ENCODE measurements at regions not wholly inside any gene's neighbourhood (a gene's known extent, or its start where the extent isn't known, plus 50 kb on each side); places are given as distances from the start of the nearest gene placed in this dataset.

DNA sequence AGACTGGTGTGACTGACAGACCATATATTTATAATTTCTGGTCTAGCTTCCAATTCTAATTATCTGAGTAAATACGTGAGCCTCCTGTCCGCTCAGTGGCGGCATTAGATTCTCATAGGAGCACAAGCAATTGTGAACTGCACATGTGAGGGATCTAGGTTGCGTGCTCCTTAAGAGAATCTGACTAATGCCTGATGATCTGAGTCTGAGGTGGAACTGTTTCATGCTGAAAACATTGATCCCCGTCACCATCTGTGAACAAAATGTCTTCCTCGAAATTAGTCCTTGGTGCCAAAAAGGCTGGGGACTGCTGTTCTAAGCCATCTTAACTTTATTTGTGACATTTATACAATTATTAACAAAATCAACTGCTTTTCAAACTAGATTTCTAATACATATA lies 164.7 kb upstream of the MEOX2 start:
- TF ChIP-seq, protein P1, sequence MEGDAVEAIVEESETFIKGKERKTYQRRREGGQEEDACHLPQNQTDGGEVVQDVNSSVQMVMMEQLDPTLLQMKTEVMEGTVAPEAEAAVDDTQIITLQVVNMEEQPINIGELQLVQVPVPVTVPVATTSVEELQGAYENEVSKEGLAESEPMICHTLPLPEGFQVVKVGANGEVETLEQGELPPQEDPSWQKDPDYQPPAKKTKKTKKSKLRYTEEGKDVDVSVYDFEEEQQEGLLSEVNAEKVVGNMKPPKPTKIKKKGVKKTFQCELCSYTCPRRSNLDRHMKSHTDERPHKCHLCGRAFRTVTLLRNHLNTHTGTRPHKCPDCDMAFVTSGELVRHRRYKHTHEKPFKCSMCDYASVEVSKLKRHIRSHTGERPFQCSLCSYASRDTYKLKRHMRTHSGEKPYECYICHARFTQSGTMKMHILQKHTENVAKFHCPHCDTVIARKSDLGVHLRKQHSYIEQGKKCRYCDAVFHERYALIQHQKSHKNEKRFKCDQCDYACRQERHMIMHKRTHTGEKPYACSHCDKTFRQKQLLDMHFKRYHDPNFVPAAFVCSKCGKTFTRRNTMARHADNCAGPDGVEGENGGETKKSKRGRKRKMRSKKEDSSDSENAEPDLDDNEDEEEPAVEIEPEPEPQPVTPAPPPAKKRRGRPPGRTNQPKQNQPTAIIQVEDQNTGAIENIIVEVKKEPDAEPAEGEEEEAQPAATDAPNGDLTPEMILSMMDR (IDR thresholded peaks at IDR 0.05; ENCODE audit: borderline replicate concordance, extremely low read depth, low read length, poor library complexity, severe bottlenecking): no peak
- no peak for TF ChIP-seq EZH2 (IDR thresholded peaks at IDR 0.05; ENCODE audit: borderline replicate concordance, low read depth, low read length, severe bottlenecking)
